ENCODE measurements at regions not wholly inside any gene's neighbourhood (a gene's known extent, or its start where the extent isn't known, plus 50 kb on each side); places are given as distances from the start of the nearest gene placed in this dataset.
A peak's percentile ranks its signal among the peaks of the same experiment; 100 is the strongest.

GRCh38 chr11:116193321-116194131 lies 579.3 kb downstream of the BUD13 start:
- Histone ChIP-seq H3K4me1 (ENCODE audit: insufficient read depth, low read length) (peaks cover 11% of the 10 kb centered on the region), H3K36me3 (replicated peaks in 1 of 2; ENCODE audit: control insufficient read depth in 1 of 2, insufficient read depth in 2 of 2, low read length in 2 of 2) (no peaks in the 10 kb centered on the region), H3K4me2 (ENCODE audit: low read depth, low read length) (peak overlapping the region; percentile 83), H2AFZ (ENCODE audit: low read length) (peak overlapping the region; percentile 27), H4K20me1 (ENCODE audit: insufficient read depth, low read length) (no peaks in the 10 kb centered on the region), H3K9me3 (ENCODE audit: low read length) (no peaks in the 10 kb centered on the region), H3K4me3 (replicated peaks in 1 of 3; ENCODE audit: insufficient read depth in 1 of 3, low read depth in 2 of 3, low read length in 3 of 3) (peak overlapping the region; percentile 42 to 58 (median 57); a peak in 4 of 6 replicates), H3K9ac (ENCODE audit: insufficient read depth, low read depth, low read length) (0 out of 2 replicates have a peak overlapping the region, but pooled peaks have one; percentile 29), H3K27me3 (ENCODE audit: control insufficient read depth in 1 of 2, insufficient read depth in 2 of 2, low read length in 2 of 2) (peaks cover 3 to 8% of the 10 kb centered on the region in 2 experiments; a peak in 3 of 5 replicates), H3K27ac (ENCODE audit: extremely low read length, insufficient read depth, low read length) (no peak overlapping the region), H3K79me2 (ENCODE audit: insufficient read depth, low read length) (no peaks in the 10 kb centered on the region)
- DNase-seq (ENCODE audit: low spot score) = peak; percentile 17
- peak; percentile 76 for ATAC-seq
- CTCF ChIA-PET (ENCODE audit: low intra/inter-chr PET ratio, low total read pairs) = no interaction called here
- BruUV-seq (replicated peaks) = no TSS peak
- intact Hi-C loops (cut with micrococcal nuclease; ENCODE audit: unreplicated experiment) (no loop called here), in situ Hi-C loops (cut with HindIII; ENCODE audit: extremely low pct_ligation_motif_present, low pct_unique_long_range_greater_than_20kb) (no loop called here)
- POLR2A ChIA-PET = no interaction called here
- no peak for FAIRE-seq
- WGBS (ENCODE audit: low lambda C conversion rate) = 5% methylated on average over 28 of the region's 34 CpGs
- no peak for TF ChIP-seq JDP2 (CRISPR knock-in tag; IDR thresholded peaks at IDR 0.05; ENCODE audit: borderline replicate concordance)
- TF ChIP-seq GTF2F1 (IDR thresholded peaks at IDR 0.05; ENCODE audit: low read length) = no peak
- TF ChIP-seq TCF7 (IDR thresholded peaks at IDR 0.05; ENCODE audit: low read depth) = peak; percentile 40; the same call in 1 of the 2 replicates
- no peak for TF ChIP-seq ZNF781 (CRISPR knock-in tag; IDR thresholded peaks at IDR 0.05; ENCODE audit: borderline replicate concordance, not compliant biosample characterization)
- TF ChIP-seq SNAPC2 (CRISPR knock-in tag; IDR thresholded peaks at IDR 0.05) = no peak
- no peak for TF ChIP-seq PRMT3 (CRISPR knock-in tag; IDR thresholded peaks at IDR 0.05; ENCODE audit: borderline replicate concordance, low read depth)
- no peak for TF ChIP-seq ZNF20 (CRISPR knock-in tag; IDR thresholded peaks at IDR 0.05)
- no peak for TF ChIP-seq ZNF251 (CRISPR knock-in tag; IDR thresholded peaks at IDR 0.05)
- no peak for TF ChIP-seq RBAK (CRISPR knock-in tag; IDR thresholded peaks at IDR 0.05)
- TF ChIP-seq REL (CRISPR knock-in tag; conservative IDR thresholded peaks at IDR 0.05) = no peak
- no peak for TF ChIP-seq FIP1L1 (IDR thresholded peaks at IDR 0.05; ENCODE audit: borderline replicate concordance, insufficient read depth, low read depth, low read length)
- TF ChIP-seq HOXA7 (CRISPR knock-in tag; IDR thresholded peaks at IDR 0.05) = no peak
- TF ChIP-seq PAF1 (CRISPR knock-in tag; IDR thresholded peaks at IDR 0.05) = no peak
- TF ChIP-seq ZNF770 (CRISPR knock-in tag; IDR thresholded peaks at IDR 0.05) = peak; percentile 30; the same call in 1 of the 2 replicates
- TF ChIP-seq ZNF816 (CRISPR knock-in tag; IDR thresholded peaks at IDR 0.05; ENCODE audit: borderline replicate concordance) = no peak
- TF ChIP-seq U2AF1 (optimal IDR thresholded peaks at IDR 0.05; ENCODE audit: low read depth, low read length) = no peak
- no peak for TF ChIP-seq SMARCE1 (IDR thresholded peaks at IDR 0.05; ENCODE audit: borderline replicate concordance)
- peak; percentile 85 for TF ChIP-seq ZNF263 (CRISPR knock-in tag; IDR thresholded peaks at IDR 0.05)
- no peak for TF ChIP-seq ISX (CRISPR knock-in tag; conservative IDR thresholded peaks at IDR 0.05)
- 0 out of 2 replicates have a peak, but pooled peaks have one; percentile 46 for TF ChIP-seq ZNF512 (CRISPR knock-in tag; IDR thresholded peaks at IDR 0.05)
- no peak for TF ChIP-seq YEATS4 (CRISPR knock-in tag; IDR thresholded peaks at IDR 0.05; ENCODE audit: borderline replicate concordance)
- TF ChIP-seq SYNCRIP (IDR thresholded peaks at IDR 0.05; ENCODE audit: insufficient read depth, low read depth, low read length) = no peak
- TF ChIP-seq NCOA5 (CRISPR knock-in tag; IDR thresholded peaks at IDR 0.05) = no peak

All from HepG2 (cell line).